GM10248 (cell line): ENCODE measurements at regions not wholly inside any gene's neighbourhood (a gene's known extent, or its start where the extent isn't known, plus 50 kb on each side); places are given as distances from the start of the nearest gene placed in this dataset.

Experiments
- CTCF ChIA-PET: fragments of 300-600 bp; sonication (Branson Sonifier 250); formaldehyde crosslinking; extraction: SDS; loops from one replicate; lab custom pipeline; 2021; ENCODE audit warnings: antibody characterized with exemption; lab: Yijun Ruan, JAX
- POLR2A ChIA-PET: fragments of 350-650 bp; sonication (Branson Sonifier 250); formaldehyde crosslinking; extraction: SDS; loops from one replicate; lab custom pipeline; 2020; ENCODE audit warnings: antibody characterized with exemption; lab: Yijun Ruan, JAX
- DNase-seq: peaks from one replicate; pipeline ENCODE4 v3.0.0; 2012; ENCODE audit errors: extremely low spot score
- TF ChIP-seq, protein P1 (sequence below): IDR thresholded peaks from 2 replicates; pipeline ENCODE4 v1.5.1; 2012; ENCODE audit warnings: mild to moderate bottlenecking, low read depth; ENCODE audit errors: extremely low read depth, missing control alignments, control extremely low read depth

DNA sequence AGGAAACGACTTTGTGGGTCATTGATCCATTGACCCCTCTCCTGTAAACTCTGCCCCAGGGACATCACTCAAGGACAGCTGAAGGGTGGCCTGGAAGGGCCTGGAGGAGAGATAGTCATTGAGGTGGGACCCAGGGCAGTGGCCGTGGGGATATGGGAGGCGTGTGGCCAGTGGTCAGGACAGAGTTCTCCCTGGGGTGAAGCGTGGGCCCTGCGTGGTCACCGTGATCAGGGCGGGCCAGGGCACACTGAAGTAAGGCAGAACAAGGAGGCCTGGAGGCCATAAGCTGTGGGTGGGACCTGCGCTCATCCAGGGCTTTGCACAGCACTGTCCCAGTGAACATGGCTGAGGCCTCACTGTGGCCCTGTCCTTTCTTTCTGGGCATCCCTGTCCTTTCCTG lies 177.9 kb downstream of the ZNF248 start:
- no peak for DNase-seq
- CTCF ChIA-PET = no interaction called here
- TF ChIP-seq, protein P1, sequence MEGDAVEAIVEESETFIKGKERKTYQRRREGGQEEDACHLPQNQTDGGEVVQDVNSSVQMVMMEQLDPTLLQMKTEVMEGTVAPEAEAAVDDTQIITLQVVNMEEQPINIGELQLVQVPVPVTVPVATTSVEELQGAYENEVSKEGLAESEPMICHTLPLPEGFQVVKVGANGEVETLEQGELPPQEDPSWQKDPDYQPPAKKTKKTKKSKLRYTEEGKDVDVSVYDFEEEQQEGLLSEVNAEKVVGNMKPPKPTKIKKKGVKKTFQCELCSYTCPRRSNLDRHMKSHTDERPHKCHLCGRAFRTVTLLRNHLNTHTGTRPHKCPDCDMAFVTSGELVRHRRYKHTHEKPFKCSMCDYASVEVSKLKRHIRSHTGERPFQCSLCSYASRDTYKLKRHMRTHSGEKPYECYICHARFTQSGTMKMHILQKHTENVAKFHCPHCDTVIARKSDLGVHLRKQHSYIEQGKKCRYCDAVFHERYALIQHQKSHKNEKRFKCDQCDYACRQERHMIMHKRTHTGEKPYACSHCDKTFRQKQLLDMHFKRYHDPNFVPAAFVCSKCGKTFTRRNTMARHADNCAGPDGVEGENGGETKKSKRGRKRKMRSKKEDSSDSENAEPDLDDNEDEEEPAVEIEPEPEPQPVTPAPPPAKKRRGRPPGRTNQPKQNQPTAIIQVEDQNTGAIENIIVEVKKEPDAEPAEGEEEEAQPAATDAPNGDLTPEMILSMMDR = no peak
- POLR2A ChIA-PET = no interaction called here

DNA sequence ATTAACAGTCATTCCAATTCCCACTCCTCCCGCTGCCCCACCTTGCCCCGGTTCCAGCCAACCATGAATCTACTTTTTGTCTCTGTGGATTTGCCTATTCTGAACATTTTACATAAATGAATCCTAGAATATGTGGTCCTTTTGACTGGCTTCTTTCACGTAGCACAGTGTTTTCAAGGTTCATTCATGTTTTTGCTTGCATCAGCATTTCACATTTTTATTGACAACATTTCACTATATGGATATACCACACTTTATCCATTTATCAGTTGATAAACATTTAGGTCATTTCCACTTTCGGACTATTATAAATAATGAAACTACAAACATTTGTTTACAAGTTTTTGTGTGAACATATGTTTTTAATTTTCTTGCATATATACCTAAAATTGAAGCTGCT lies 182.0 kb downstream of the ZNF248 start:
- ChIA-PET CTCF (interaction anchor here (0.7 kb wide), 1 partner anchor 13 kb away, joined by 5 read pairs; no protein-coding TSS in a partner anchor), POLR2A (no interaction called here)
- TF ChIP-seq, protein P1 = no peak
- no peak for DNase-seq

DNA sequence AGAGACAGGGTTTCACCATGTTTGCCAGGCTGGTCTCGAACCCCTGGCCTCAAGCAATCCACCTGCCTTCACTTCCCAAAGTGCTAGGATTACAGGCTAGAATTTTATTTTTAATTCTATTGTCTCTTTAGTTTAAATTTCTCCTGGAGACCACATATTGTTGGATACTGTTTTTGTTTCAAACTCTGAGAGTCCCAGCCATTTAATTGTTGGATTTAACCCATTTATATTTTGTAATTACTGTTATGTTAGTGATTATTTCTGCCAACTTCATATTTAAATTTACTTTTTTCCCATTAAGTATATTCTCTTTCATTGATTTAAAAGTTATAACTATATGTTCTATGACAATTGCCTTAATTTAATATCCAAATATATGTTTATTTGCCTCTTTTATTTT lies 185.6 kb downstream of the ZNF248 start:
- POLR2A ChIA-PET = no interaction called here
- TF ChIP-seq, protein P1 = no peak
- CTCF ChIA-PET = no interaction called here
- no peak for DNase-seq

DNA sequence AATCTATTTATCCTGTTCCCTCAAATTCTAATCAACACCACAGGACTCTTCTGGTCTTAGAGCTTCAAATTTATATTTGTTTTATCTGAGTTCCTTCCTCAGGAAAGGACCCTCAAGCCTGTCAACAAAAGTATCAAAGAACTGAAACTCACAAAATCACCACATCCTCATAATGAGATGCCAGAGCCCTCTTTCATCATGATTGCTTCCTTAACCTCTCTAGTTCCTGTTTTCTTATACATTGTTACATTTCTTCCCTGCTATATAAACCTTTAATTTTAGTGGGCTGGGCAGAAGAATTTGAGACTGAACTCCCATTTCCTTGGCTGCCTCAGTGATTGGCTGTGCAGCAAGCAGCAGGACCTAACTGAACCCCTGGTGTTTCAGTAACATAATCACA lies 189.7 kb downstream of the ZNF248 start:
- TF ChIP-seq, protein P1 = no peak
- CTCF ChIA-PET = no interaction called here
- no peak for DNase-seq
- POLR2A ChIA-PET = no interaction called here

DNA sequence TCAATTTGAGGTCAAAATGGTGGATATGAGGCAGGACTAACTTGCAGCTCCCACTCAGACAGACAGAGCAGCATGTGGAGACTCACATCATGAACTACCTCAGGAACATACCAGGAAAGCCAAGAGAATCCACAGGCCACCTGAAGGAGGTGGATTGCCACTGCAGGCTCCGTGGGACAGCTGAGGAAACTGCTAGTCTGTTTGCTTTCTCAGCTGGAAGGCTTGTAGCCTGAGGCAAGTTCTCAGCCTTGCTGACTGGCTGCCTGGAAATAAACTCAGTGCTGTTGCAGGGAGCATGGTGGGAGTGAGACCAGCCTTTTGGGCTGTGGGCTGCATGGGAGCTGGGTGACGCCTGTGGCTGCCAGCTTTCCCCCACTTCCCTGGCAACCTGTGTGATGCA lies 202.9 kb downstream of the ZNF248 start:
- TF ChIP-seq, protein P1 = no peak
- CTCF ChIA-PET = no interaction called here
- POLR2A ChIA-PET = no interaction called here
- no peak for DNase-seq

DNA sequence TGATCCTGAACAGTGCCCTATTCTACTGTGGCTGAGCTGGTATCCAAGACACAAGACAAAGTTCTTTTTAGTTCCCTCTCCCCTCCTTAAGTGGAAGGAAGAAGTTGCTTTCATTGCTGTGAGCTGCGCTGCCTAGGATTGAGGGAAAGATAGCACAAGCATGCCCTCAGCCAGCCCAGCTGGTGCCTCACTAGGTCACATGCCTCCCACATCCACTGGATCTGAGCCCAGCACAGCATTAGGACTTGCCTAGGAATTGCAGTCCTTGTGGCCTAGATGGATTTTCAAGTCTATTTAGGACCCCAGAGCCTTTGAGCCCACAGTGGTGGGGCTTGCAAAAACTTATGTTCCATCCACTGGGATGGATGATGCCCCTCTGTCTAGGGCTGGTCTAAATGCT lies 214.2 kb downstream of the ZNF248 start:
- CTCF ChIA-PET = no interaction called here
- DNase-seq = no peak
- TF ChIP-seq, protein P1 = no peak
- POLR2A ChIA-PET = no interaction called here

DNA sequence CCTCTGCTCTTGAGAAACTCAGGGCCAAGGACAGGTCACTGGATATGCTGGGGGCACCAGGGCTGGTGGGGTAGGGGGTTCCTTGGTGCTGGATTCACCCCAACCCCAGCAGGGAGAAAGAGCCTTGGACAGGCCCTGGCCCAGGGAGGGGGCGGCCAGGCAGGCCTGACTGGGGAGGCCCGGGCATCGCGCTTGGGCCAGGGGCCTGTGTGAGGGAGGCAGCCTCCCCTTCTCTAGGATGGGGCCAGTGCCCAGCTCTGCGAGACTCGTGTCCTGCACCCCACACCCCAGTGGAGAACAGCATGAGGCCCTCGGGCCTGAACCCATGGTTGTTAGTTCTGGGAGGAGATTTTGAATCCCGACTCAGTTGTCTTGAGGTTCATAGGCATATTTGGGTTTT lies 217.1 kb downstream of the ZNF248 start:
- POLR2A ChIA-PET = no interaction called here
- CTCF ChIA-PET = no interaction called here
- TF ChIP-seq, protein P1 = no peak
- no peak for DNase-seq
